HG03565 (cell line): ENCODE measurements at regions not wholly inside any gene's neighbourhood (a gene's known extent, or its start where the extent isn't known, plus 50 kb on each side); places are given as distances from the start of the nearest gene placed in this dataset.

Experiments used
- ATAC-seq: cut with Tn5 transposase; IDR thresholded peaks from one replicate; pipeline ENCODE4 v1.9.1; 2021; ENCODE audit warnings: mild to moderate bottlenecking, moderate library complexity; ENCODE audit not compliant: unreplicated experiment

DNA sequence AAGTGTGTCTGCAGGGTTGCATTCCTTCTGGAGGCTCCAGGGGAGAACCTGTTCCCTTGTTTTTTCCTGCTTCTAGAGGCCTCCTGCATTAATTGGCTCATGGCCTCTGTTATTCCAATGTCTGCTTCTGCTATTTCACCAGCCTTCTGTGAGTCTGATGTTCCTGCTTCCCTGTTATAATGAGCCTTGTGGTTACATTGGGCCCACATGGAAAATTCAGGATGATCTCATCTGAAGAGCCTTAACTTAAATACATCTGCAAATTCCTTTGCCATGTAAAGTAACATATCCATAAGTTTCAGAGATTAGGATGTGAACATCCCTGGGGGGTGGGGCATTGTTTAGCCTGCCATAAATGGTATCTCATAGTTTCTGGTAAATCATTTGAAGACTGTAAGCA, 181.1 kb downstream of the RWDD3 start:
- no peak for ATAC-seq

DNA sequence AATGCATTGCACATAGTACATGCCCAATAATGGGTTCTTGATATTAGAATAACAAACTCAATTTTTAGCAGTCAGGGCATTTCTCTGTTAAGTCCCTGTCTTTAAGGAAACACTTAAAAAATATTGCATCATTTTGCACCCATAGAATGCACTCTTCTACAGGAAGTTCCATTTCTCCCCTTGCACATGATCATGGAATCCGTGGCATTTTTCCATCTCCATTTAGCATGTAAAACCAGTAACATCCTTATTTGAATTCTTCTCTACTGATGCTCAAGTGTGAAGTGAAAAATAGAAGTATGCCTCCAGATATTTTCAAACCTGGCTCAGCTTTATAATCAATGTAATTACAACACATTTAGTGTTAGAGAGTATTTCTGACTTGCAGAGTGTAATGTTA, 192.8 kb downstream of the RWDD3 start:
- ATAC-seq: no peak

DNA sequence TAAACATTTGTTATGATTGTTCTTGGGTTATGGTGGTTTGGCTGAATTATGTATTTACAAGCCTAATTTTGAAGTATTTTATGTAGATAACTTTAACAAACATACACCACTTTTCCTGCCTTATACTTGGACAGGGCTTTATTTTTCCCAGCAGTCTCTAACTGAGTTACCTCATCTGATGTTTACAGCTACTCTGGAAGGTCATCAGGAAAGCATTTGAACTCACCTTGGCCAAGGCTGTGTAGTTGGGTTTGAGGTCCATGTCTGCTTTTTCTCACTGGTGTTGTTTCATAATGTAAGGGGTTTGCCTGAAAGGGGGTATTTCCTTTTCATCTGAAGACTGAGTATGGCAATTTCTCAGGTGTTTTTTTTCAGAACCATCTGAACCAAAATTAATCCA, 193.5 kb downstream of the RWDD3 start:
- ATAC-seq: no peak

DNA sequence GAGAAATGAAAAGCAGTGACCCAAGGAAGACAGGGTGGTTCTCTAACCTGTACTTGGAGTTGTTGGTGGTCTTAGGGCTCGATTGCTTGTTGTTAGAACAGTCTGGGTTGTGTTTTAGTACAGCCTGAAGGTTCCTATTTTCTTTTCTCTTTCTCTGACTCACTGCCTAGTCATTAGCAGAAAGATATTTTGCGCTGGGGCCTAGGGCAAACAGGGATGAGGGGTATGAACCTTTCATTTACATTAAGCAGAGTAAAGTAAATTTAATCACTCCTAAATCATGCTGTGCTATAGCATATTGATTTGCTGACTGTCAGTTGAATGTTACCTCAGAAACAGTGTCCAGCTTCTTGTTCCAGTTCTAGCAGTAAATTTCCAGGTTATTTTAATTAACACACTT, 197.2 kb downstream of the RWDD3 start:
- ATAC-seq: no peak

DNA sequence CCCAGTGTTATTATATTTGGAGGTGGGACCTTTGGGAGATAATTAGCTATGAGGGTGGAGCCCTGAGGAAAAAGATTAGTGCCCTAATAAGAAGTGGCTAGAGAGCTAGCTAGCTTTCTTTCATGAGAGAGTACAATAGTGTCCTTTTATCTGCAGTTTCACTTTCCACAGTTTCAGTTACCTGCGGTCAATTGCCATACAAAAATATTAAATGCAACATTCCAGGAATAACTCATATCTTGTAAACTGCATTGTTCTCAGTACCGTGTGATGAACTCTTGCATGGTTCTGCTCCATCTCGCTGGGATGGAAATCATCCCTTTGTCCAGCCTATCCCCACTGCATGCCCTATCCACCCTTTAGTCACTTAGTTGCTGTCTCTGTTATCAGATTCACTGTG, 201.6 kb downstream of the RWDD3 start:
- ATAC-seq: no peak

DNA sequence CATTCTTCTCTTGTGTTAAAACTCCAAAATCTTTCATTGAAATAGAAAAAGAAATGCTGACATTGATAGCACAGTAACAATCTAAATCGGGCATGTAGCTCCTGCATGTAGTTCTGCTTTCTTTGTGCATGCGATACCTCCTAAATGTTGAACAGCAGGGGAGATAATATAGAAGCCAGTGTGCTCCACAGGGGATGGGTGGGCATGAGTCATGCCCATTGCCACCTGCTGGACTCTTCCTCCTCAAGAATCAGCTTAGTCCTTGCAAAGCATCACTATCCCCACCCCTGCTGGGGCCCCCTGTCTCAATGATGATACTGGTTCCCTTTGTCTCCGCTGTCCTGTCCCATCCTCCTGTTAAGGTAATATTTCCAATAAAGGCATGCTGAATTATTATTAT, 203.0 kb downstream of the RWDD3 start:
- no peak for ATAC-seq

DNA sequence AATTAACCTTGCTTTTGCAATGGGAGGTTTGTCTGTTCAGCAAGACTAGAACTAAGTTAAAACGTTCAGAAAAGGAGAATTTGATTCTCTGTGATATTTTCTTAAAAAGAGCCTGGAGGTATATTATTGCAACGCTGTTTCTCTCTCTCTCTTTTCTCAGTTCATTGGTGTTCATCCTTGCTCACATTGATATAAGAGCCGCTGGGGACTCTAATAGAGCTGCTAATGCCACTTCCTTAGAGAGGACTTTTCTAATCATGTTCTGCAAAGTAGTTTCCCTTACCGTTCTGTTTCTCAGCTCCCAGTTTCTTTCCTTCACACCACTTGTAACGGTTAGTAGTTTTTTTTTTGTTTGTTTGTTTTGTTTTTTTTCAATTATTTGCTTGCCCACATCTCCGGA, 203.8 kb downstream of the RWDD3 start:
- no peak for ATAC-seq

DNA sequence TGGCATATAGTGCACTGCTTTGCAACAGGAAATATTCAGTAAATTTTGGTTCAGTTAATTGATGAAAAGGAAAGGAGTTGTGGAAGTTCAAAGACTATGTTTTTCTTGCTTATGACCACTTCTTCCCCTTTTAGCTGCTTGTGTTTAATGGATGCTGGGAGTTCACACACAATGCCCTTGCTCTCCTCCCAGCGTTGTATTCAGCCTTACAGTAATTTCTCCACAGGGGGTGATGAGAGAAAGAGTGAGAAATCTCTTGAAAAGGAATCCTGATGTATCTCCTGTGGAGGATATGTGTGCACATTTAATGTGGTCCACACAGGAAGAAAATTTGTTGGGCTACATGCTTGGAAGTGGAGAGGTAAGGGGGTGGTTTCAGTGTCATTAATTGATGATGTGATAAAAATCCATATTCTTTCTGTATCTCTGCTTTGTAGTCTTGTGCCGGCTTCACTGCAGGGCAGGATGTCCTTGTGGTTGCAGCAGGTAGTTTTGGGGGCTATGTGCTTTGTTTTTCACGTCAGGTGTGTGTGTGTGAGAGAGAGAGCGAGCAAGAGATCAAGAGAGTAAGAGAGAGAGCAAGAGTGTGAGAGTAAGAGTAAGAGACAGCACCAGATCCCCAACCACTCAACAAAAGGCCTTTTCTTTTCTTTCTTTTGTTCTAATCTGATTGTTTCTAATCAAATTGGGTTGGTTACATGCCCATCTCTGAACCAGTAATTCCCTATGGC, 204.4 kb downstream of the RWDD3 start:
- ATAC-seq: no peak

DNA sequence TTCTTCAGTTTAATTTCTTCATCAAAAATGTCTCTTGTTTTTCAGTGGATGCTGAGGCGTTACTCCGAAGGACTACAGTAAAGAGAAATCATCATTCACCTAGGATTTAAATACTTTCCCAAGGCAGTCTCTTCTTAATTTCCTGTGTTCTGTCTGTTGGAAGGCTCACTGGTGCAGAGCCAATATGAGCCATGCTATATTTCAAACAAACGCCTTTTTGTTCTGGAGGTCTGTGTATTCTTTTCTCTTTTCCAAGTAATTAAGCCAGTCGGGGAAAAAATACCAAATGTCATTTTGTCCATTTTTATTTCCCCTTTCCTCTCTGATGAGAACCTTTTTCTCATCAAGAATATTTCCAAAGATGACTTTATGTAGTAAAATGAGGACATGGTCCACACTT, 206.5 kb downstream of the RWDD3 start:
- no peak for ATAC-seq

DNA sequence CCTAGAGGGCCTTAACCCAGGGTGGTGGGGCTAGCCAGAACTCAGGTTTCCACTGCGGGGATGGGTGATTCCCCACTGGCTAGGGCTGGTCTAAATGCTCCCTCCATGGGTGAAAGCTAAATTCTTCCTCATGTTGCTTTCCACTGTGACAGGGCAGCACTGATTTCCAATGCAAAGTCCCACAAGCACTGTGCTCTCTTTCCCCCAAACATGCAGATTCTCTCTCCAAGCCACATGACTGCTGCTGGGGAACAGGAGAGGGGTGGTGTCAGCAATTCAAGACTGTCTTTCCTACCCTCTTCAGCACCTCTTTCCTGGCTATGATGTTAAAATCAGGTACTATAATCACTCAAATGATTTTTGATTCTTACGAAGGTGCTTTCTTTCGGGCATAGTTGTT, 215.5 kb downstream of the RWDD3 start:
- ATAC-seq: no peak

DNA sequence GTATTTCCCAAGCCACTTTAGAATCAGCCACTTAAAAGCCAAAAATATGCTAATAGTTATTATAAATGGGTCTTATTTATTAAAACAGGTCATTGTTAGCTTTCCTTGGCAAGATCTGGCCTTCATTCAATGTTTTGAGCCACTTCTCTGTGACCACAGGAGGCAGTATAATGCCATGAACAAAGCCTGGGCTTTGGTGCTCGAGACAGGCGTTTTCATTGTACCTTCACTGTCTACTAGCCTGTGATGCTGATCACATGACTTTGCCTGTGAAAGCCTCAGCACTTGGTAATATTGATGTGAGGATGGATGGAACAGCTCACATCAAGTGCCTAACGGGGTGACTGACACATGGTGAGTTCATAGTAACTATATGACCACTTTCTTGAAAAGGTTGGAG, 217.0 kb downstream of the RWDD3 start:
- ATAC-seq: no peak

DNA sequence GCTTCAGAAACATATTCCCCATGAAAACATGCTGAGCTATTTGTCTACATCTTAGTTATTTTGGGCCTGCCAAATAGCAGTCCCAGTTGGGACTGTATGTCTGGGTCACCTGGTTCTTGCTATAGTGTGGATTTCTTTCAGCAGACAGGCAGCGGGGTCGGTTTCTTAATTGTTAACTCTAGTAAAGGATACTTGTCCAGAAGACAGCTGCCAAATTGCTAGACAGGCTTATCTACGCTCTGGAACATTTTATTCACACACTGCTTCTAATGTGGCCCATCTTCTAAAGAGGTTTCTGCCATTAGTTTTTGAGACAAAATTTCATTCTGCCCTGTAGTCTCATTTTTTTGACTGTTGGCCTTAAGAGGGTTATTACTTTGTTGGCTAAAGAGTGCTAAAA, 217.9 kb downstream of the RWDD3 start:
- ATAC-seq: no peak

DNA sequence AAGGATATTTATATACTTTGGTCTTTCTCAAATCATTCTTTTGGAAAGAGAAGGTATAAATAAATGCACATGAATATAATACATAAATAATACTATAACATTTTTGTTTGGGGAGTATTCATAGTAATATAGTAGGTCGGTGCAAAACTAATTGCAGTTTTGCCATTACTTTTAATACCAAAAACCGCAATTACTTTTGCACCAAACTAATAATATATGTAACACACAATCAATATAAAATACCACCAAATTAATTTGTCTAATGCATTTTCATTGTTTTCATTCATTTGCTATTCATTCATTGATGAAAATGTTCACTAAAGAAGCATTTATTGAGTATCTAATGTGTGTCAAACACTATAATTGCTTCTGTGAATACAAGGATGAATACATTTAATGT, 219.0 kb downstream of the RWDD3 start:
- no peak for ATAC-seq

DNA sequence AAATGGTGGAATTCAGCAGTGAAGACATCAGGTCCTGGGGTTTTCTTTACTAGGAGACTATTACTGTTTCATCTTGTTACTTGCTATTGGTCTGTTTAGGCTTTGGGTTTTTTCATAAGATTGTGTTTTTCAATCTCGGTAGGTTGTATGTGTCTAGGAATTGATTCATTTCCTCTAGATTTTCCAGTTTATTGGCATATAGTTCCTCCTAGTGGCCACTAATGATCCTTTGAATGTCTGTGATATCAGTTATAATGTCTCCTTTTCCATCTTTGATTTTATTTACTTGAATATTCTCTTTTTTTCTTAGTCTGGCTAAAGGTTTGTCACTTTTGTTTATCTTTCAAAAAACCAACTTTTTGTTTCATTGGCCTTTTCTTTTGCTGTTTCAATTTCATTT, 233.0 kb downstream of the RWDD3 start:
- ATAC-seq: no peak

DNA sequence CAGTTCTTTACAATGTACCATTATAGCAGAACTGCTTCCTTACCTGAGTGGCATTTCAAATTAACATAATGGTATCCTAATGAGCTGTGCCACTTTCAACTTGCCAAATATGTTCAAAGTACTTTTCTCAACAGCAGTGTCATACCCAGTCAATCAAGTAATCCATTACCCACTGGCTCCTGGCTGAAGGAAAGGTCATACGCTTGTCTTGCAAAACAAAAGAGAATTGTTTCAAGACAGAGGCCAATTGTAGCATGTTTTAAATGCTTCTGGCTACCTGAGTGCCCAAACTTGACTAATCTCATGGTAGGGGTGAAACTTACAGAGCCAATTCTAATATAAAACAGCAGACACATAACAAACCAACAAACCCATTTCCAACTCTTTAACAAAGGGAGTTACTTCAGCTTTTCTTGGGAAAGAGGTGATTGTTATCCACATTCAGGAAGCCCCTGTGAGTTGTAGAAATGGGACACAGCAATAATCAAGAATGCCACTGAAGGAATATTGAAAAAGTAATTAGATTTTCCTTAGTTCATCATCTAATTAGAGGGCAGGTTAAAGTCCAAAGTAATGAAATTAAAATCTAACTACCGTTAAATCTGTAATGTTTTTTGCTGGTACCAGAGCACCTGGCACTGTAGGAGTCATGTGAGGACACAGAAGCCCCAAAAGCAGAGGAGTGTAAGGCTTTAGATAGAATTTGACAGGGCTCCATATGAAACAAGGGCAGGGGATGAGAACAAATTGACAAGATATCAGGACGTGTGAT, 241.9 kb downstream of the RWDD3 start:
- no peak for ATAC-seq

DNA sequence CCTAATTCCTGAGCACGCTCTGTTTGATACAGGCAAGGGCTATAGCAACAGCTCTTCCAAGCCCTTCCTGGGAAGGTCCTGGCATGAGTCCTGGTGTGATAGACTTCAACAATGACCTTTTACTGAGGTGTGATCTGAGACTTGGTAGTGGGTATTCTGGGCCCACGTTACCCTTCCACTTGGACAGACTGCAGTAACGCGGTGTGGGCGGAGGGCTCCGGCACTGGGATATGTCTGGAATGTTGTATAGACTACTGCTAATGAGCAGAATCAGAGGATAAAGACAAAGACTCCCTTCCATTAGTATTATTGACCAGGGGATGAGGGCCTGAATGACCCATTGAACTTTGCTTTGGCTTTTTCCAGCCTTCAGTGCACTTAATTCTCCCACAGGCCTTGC, 262.3 kb downstream of the RWDD3 start:
- no peak for ATAC-seq

DNA sequence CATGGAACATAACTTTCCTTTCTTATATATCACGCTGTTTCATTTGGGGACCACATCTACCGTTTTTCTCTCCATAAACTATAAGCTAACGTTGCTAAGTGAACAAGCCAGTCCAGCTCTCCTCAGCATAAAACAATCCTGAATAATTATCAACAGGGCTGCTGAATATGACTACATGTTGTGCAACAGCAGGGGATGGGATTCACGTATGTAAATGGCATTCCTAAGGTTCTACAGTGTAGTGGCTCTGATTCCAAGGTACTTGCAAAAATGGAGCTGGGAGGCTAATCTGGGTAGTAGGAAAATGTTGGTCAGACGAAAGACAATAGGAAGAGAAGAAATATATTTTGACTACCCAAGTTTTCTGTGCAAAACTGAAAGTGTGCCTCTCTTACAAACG, 262.8 kb downstream of the RWDD3 start:
- no peak for ATAC-seq

DNA sequence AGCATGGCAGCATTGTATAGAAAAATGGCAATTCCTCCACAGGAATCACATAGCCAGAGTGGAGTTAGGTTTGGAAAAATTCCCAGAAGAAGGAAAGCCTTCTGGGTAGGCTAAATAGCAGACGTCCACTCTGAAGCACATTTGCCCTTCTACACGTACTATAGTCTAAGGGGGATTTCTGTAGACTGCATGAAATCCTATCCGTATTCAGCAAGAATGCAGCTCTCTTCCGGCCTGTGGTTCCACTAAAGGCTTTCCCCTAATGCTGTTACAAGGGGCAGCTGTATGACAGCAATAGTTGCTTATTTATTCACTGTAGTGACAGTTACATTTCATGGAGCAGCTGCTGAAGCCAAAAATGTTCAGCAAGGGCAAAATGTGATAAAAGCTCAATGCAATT, 263.6 kb downstream of the RWDD3 start:
- no peak for ATAC-seq

DNA sequence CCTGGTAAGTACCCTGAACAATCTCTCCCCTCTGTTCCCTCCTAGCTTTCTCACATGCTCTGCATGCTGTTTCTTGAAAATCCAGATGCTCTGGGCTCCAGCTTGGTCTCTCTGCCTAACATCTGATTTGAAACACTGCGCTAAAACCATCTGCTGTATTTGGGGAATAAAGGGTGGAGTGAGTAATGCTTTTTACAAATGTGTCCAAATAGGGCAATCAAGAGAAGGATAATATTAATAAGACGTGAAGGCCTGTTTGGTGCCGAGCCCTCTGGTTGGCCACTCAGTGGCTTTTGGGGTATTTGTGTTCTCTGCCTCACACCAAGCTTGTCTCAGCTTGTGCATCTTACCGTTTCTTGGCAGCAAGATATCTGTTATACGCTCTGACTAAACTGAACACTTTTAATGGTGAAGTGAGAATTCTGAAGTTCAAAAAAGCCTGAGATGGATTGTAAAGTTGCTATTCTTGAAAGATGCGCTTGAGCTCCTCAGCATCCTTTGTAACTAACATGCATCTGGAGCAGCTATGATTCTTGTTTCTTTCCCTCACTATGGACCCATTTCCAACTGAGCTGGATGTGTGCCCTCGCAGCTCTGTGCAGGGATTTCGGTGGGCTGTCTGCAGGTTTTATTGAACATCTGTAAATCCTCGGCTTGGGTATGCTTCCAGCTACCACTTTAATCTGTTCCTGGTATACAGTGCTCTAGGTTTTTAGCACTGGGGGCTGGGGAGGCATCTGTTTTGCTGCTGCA, 269.4 kb downstream of the RWDD3 start:
- ATAC-seq: no peak

DNA sequence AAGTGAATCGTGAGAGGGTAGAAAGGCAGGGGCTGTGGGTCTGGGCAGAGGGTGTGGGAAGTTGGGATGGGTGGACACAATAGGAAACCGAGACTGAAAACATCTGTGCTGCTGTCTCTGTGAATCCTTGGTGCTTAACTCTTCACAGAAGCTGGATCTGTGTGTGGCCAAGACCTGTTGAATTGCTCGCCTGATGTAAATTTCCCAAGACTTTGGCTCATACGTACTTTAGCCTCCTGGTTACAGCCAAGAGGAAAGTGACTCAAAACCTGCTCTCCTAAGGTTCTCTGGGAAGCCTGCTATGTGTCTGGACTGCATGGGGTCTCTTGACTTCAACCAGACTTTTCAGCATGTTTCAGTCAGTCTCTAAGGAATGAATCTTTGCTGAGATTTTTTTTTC, 270.3 kb downstream of the RWDD3 start:
- no peak for ATAC-seq

DNA sequence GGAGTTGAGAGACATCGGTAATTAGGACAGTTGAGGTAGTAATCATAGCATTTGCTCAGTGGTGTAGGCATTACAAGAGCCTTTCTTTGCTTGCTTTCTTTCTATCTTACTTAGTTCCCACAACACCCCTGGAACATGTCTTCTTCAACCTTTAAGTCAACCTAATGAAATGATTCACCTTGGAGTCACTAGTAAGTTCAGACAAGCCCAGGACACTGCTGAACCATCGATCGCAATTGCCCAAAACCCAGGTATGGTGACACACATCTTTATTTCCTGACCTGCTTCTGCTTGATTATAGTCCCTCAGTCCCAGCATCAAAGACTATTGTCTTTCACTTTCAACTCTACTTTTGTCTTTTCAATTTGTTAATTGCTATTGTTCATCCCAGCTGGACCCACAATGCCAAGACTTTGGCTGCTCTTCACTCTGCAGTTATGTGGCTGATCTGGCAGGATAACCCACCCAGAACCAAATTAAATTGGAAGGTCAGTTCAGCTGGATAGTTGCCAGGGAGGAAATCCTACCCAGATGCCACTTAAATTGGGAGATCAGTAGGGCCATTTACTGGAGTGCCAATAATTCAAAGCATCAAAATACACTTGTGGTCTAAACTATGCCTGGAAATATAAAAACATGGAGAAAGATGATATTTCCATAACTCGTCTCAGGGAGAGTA, 272.9 kb downstream of the RWDD3 start:
- ATAC-seq: no peak
